ENCODE measurements at regions not wholly inside any gene's neighbourhood (a gene's known extent, or its start where the extent isn't known, plus 50 kb on each side); places are given as distances from the start of the nearest gene placed in this dataset.

GRCh38 chr1:221122501-221122900, 243.3 kb downstream of the HLX start:
- Histone ChIP-seq H3K27me3 (replicated peaks; ENCODE audit: control insufficient read depth, insufficient read depth, low read length) (no peaks in the 10 kb centered on the region), H3K36me3 (ENCODE audit: control insufficient read depth, insufficient read depth, low read length) (no peaks in the 10 kb centered on the region), H3K9me3 (no peaks in the 10 kb centered on the region), H3K4me3 (ENCODE audit: low read depth, low read length) (no peak overlapping the region), H3K4me1 (no peaks in the 10 kb centered on the region)
- TF ChIP-seq, protein P1, sequence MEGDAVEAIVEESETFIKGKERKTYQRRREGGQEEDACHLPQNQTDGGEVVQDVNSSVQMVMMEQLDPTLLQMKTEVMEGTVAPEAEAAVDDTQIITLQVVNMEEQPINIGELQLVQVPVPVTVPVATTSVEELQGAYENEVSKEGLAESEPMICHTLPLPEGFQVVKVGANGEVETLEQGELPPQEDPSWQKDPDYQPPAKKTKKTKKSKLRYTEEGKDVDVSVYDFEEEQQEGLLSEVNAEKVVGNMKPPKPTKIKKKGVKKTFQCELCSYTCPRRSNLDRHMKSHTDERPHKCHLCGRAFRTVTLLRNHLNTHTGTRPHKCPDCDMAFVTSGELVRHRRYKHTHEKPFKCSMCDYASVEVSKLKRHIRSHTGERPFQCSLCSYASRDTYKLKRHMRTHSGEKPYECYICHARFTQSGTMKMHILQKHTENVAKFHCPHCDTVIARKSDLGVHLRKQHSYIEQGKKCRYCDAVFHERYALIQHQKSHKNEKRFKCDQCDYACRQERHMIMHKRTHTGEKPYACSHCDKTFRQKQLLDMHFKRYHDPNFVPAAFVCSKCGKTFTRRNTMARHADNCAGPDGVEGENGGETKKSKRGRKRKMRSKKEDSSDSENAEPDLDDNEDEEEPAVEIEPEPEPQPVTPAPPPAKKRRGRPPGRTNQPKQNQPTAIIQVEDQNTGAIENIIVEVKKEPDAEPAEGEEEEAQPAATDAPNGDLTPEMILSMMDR (IDR thresholded peaks at IDR 0.05; ENCODE audit: insufficient read depth in 1 of 2, low read depth in 1 of 2, low read length in 1 of 2, severe bottlenecking in 1 of 2, unreplicated experiment in 1 of 2), result no peak
- intact Hi-C loops (cut with micrococcal nuclease; ENCODE audit: unreplicated experiment), result no loop called here
- no peaks in the 10 kb centered on the region for H3K27me3 Mint-ChIP-seq (ENCODE audit: insufficient read depth, unreplicated experiment)
- H3K36me3 Mint-ChIP-seq (ENCODE audit: insufficient read depth, unreplicated experiment), result no peaks in the 10 kb centered on the region
- no peak overlapping the region for H3K4me3 Mint-ChIP-seq (ENCODE audit: unreplicated experiment)
- no TSS peak for BruUV-seq (replicated peaks)
- no peaks in the 10 kb centered on the region for H3K4me1 Mint-ChIP-seq (ENCODE audit: low read depth, unreplicated experiment)
- H3K27ac Mint-ChIP-seq (ENCODE audit: unreplicated experiment), result no peak overlapping the region
- H3K9me3 Mint-ChIP-seq (ENCODE audit: unreplicated experiment), result no peaks in the 10 kb centered on the region
- DNase-seq, result no peak
- POLR2A ChIA-PET, result no interaction called here
- CTCF ChIA-PET, result no interaction called here

DNA sequence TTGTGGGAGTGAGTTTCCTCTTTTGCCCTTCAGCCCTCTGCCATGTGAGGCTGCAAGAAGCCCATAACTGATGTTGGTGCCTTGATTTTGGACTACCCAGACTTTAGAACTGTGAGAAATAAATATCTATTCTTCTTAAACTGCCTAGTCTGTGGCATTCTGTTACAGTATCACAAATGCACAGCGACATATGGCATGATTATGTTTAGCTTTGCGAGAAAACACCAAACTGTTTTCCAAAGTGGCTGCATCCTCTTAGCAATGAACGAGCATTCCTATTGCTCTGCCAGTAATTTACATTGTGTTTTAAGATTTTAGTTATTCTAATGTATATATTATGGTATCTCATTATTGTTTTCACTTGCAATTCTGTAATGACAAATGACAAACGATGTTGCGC, 246.7 kb downstream of the HLX start:
- H3K27ac Mint-ChIP-seq (ENCODE audit: unreplicated experiment), result no peak overlapping the region
- H3K27me3 Mint-ChIP-seq (ENCODE audit: insufficient read depth, unreplicated experiment), result peaks cover 4% of the 10 kb centered on the region
- Histone ChIP-seq H3K9me3 (no peaks in the 10 kb centered on the region), H3K27me3 (replicated peaks; ENCODE audit: control insufficient read depth, insufficient read depth, low read length) (no peaks in the 10 kb centered on the region), H3K4me3 (ENCODE audit: low read depth, low read length) (no peak overlapping the region), H3K36me3 (ENCODE audit: control insufficient read depth, insufficient read depth, low read length) (no peaks in the 10 kb centered on the region), H3K4me1 (no peaks in the 10 kb centered on the region)
- TF ChIP-seq, protein P1 (IDR thresholded peaks at IDR 0.05; ENCODE audit: insufficient read depth in 1 of 2, low read depth in 1 of 2, low read length in 1 of 2, severe bottlenecking in 1 of 2, unreplicated experiment in 1 of 2), result no peak
- ChIA-PET POLR2A (no interaction called here), CTCF (no interaction called here)
- no peak for DNase-seq
- intact Hi-C loops (cut with micrococcal nuclease; ENCODE audit: unreplicated experiment), result no loop called here
- H3K4me1 Mint-ChIP-seq (ENCODE audit: low read depth, unreplicated experiment), result no peaks in the 10 kb centered on the region
- H3K9me3 Mint-ChIP-seq (ENCODE audit: unreplicated experiment), result no peaks in the 10 kb centered on the region
- no peak overlapping the region for H3K4me3 Mint-ChIP-seq (ENCODE audit: unreplicated experiment)
- BruUV-seq (replicated peaks), result no TSS peak
- no peaks in the 10 kb centered on the region for H3K36me3 Mint-ChIP-seq (ENCODE audit: insufficient read depth, unreplicated experiment)

DNA sequence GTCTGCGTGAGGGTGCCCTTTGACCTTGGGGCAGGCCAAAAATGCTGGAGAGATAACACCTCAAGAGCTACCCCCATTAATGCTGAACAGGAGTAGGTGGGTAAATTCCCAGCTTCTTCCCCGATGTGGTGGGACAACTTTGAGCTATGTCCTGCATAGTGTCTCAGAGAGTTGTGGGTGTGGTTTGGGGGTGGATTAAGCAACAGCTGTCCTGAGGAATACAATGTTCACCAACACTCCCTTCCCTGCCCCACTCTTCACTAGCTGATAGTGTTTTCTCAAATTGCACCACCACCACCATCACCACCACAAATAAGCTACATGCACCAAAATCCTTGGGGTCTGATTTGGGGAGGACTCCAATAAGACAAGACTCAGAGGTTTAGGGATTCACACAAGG, 258.4 kb downstream of the HLX start:
- Histone ChIP-seq H3K36me3 (ENCODE audit: control insufficient read depth, insufficient read depth, low read length) (no peaks in the 10 kb centered on the region), H3K27me3 (replicated peaks; ENCODE audit: control insufficient read depth, insufficient read depth, low read length) (no peaks in the 10 kb centered on the region), H3K4me1 (no peaks in the 10 kb centered on the region), H3K4me3 (ENCODE audit: low read depth, low read length) (no peak overlapping the region), H3K9me3 (no peaks in the 10 kb centered on the region)
- no TSS peak for BruUV-seq (replicated peaks)
- ChIA-PET POLR2A (no interaction called here), CTCF (no interaction called here)
- intact Hi-C loops (cut with micrococcal nuclease; ENCODE audit: unreplicated experiment), result no loop called here
- Mint-ChIP-seq H3K27ac (ENCODE audit: unreplicated experiment) (no peak overlapping the region), H3K9me3 (ENCODE audit: unreplicated experiment) (no peaks in the 10 kb centered on the region), H3K27me3 (ENCODE audit: insufficient read depth, unreplicated experiment) (peaks cover 6% of the 10 kb centered on the region), H3K4me1 (ENCODE audit: low read depth, unreplicated experiment) (no peaks in the 10 kb centered on the region), H3K4me3 (ENCODE audit: unreplicated experiment) (no peak overlapping the region), H3K36me3 (ENCODE audit: insufficient read depth, unreplicated experiment) (no peaks in the 10 kb centered on the region)
- no peak for DNase-seq
- TF ChIP-seq, protein P1 (IDR thresholded peaks at IDR 0.05; ENCODE audit: insufficient read depth in 1 of 2, low read depth in 1 of 2, low read length in 1 of 2, severe bottlenecking in 1 of 2, unreplicated experiment in 1 of 2), result no peak

All from Caco-2 (cell line).